ENCODE measurements at regions not wholly inside any gene's neighbourhood (a gene's known extent, or its start where the extent isn't known, plus 50 kb on each side); places are given as distances from the start of the nearest gene placed in this dataset.

DNA sequence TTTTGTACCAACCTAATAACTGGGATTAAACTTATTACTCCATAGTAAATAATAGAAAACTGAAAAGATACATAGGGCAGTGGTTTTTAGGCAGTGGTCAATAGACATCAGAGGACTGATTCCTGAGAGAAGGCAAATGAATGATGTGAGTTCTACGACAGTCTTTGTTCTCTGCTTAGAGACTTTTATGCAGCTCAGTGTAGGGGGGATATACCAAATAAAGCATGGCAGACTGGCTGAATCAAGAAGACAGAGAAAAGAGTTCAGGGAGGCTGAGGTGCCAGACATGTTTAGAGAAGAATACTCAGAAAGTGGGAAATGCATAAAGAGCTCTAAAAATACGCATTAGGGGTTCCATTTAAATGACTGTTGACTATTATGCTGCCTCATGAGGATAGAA lies 320.8 kb upstream of the FAR2 start:
- Histone ChIP-seq H3K36me3 (ENCODE audit: control insufficient read depth in 2 of 2, extremely low read depth in 1 of 2, insufficient read depth in 2 of 2, low read length in 2 of 2) (no peaks in the 10 kb centered on the region), H3K4me1 (ENCODE audit: control insufficient read depth, extremely low read depth, insufficient read depth, low read length) (no peaks in the 10 kb centered on the region), H3K9me1 (ENCODE audit: control insufficient read depth, extremely low read depth, insufficient read depth, low read length) (no peaks in the 10 kb centered on the region), H3K9me3 (ENCODE audit: control insufficient read depth, low read depth, low read length) (no peaks in the 10 kb centered on the region), H3K4me3 (ENCODE audit: control insufficient read depth in 2 of 3, extremely low read depth in 1 of 3, insufficient read depth in 2 of 3, low read depth in 1 of 3, low read length in 3 of 3) (no peak overlapping the region), H3K9ac (ENCODE audit: control insufficient read depth, extremely low read depth, insufficient read depth, low read length) (no peak overlapping the region), H3K4me2 (ENCODE audit: control insufficient read depth, extremely low read depth, insufficient read depth, low read depth, low read length) (no peak overlapping the region), H3K27ac (ENCODE audit: control insufficient read depth, insufficient read depth, low read length) (no peak overlapping the region), H3K79me2 (ENCODE audit: control insufficient read depth, insufficient read depth, low read length) (no peaks in the 10 kb centered on the region), H3K27me3 (ENCODE audit: control insufficient read depth, extremely low read depth, insufficient read depth, low read length) (no peaks in the 10 kb centered on the region), H2AFZ (ENCODE audit: control insufficient read depth, low read length) (no peak overlapping the region), H4K20me1 (ENCODE audit: control insufficient read depth, extremely low read depth, insufficient read depth, low read length) (no peaks in the 10 kb centered on the region)
- no peak for TF ChIP-seq EZH2 (IDR thresholded peaks at IDR 0.05; ENCODE audit: low read length)
- TF ChIP-seq, protein P1, sequence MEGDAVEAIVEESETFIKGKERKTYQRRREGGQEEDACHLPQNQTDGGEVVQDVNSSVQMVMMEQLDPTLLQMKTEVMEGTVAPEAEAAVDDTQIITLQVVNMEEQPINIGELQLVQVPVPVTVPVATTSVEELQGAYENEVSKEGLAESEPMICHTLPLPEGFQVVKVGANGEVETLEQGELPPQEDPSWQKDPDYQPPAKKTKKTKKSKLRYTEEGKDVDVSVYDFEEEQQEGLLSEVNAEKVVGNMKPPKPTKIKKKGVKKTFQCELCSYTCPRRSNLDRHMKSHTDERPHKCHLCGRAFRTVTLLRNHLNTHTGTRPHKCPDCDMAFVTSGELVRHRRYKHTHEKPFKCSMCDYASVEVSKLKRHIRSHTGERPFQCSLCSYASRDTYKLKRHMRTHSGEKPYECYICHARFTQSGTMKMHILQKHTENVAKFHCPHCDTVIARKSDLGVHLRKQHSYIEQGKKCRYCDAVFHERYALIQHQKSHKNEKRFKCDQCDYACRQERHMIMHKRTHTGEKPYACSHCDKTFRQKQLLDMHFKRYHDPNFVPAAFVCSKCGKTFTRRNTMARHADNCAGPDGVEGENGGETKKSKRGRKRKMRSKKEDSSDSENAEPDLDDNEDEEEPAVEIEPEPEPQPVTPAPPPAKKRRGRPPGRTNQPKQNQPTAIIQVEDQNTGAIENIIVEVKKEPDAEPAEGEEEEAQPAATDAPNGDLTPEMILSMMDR (optimal IDR thresholded peaks at IDR 0.05 in 1 of 3, IDR thresholded peaks at IDR 0.05 in 1 of 3, conservative IDR thresholded peaks at IDR 0.05 in 1 of 3; ENCODE audit: extremely low read depth in 1 of 3, insufficient read depth in 2 of 3, low read length in 3 of 3), result no peak
- DNase-seq (ENCODE audit: low read depth, low spot score), result no peak
- dilution Hi-C loops (cut with MboI; ENCODE audit: extremely low pct_ligation_motif_present, low sequenced_read_pairs), result no loop called here
- no peak for FAIRE-seq

DNA sequence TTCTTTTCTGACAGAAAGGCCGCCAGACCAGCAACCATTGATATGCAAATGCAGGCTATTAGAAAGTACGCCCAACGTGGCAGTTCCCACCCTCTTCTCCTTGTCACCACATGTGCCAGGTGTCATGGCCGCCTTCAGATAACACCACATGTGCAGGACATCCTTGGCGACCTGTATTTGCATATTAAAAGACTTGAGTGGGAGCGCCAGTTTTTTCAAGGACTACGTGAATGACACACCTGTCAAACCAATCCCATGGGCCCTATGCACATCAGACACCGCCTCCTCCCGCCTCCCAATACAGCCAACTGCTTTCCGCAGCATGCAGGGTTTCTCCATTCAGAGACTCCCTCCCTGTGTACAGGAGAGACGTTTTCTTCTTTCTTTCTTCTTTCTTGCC lies 318.6 kb upstream of the FAR2 start:
- no peaks in the 10 kb centered on the region for H3K79me2 ChIP-seq (ENCODE audit: control insufficient read depth, insufficient read depth, low read length)
- no peaks in the 10 kb centered on the region for H3K27me3 ChIP-seq (ENCODE audit: control insufficient read depth, extremely low read depth, insufficient read depth, low read length)
- no peaks in the 10 kb centered on the region for H4K20me1 ChIP-seq (ENCODE audit: control insufficient read depth, extremely low read depth, insufficient read depth, low read length)
- no peak overlapping the region for H3K9ac ChIP-seq (ENCODE audit: control insufficient read depth, extremely low read depth, insufficient read depth, low read length)
- H3K4me3 ChIP-seq (ENCODE audit: control insufficient read depth in 2 of 3, extremely low read depth in 1 of 3, insufficient read depth in 2 of 3, low read depth in 1 of 3, low read length in 3 of 3), result no peak overlapping the region
- FAIRE-seq, result no peak
- H3K4me2 ChIP-seq (ENCODE audit: control insufficient read depth, extremely low read depth, insufficient read depth, low read depth, low read length), result no peak overlapping the region
- dilution Hi-C loops (cut with MboI; ENCODE audit: extremely low pct_ligation_motif_present, low sequenced_read_pairs), result no loop called here
- H2AFZ ChIP-seq (ENCODE audit: control insufficient read depth, low read length), result no peak overlapping the region
- no peaks in the 10 kb centered on the region for H3K9me3 ChIP-seq (ENCODE audit: control insufficient read depth, low read depth, low read length)
- TF ChIP-seq, protein P1 (optimal IDR thresholded peaks at IDR 0.05 in 1 of 3, IDR thresholded peaks at IDR 0.05 in 1 of 3, conservative IDR thresholded peaks at IDR 0.05 in 1 of 3; ENCODE audit: extremely low read depth in 1 of 3, insufficient read depth in 2 of 3, low read length in 3 of 3), result no peak
- no peak for TF ChIP-seq EZH2 (IDR thresholded peaks at IDR 0.05; ENCODE audit: low read length)
- H3K9me1 ChIP-seq (ENCODE audit: control insufficient read depth, extremely low read depth, insufficient read depth, low read length), result no peaks in the 10 kb centered on the region
- no peaks in the 10 kb centered on the region for H3K36me3 ChIP-seq (ENCODE audit: control insufficient read depth in 2 of 2, extremely low read depth in 1 of 2, insufficient read depth in 2 of 2, low read length in 2 of 2)
- DNase-seq (ENCODE audit: low read depth, low spot score), result no peak
- H3K4me1 ChIP-seq (ENCODE audit: control insufficient read depth, extremely low read depth, insufficient read depth, low read length), result no peaks in the 10 kb centered on the region
- H3K27ac ChIP-seq (ENCODE audit: control insufficient read depth, insufficient read depth, low read length), result no peak overlapping the region

Measured in keratinocyte (primary cell).